ENCODE measurements at regions not wholly inside any gene's neighbourhood (a gene's known extent, or its start where the extent isn't known, plus 50 kb on each side); places are given as distances from the start of the nearest gene placed in this dataset.

DNA sequence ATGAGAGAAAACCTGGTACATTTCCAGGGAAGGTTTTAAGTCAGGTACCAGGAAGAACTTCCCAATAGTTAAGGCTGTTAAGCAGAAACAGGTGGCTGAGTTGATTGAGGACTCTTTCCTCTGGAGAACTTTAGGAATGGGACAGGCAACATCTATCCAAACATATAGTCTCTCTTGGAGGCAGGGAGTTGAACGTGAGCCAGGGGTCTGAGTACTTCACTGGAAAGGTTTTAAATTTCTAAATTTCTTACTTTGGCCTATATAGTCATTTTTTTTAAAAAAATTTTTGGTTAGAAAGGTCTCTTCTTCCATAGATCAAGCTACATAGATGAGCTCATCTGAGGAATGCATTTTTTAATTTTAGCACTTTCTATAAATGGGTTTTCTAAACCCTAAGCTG lies 261.4 kb upstream of the TCF4 start:
- TF ChIP-seq BACH1 (IDR thresholded peaks at IDR 0.05; ENCODE audit: borderline replicate concordance) (no peak), ZSCAN29 (IDR thresholded peaks at IDR 0.05) (no peak), MYC (IDR thresholded peaks at IDR 0.05; ENCODE audit: insufficient read depth, insufficient read length, insufficient replicate concordance, low read length, severe bottlenecking) (no peak), FOS (IDR thresholded peaks at IDR 0.05; ENCODE audit: borderline replicate concordance, extremely low read depth, insufficient read length) (no peak), REST (IDR thresholded peaks at IDR 0.05; ENCODE audit: low read depth, low read length) (no peak), CREB1 (IDR thresholded peaks at IDR 0.05; ENCODE audit: low read depth) (no peak), ZNF384 (IDR thresholded peaks at IDR 0.05; ENCODE audit: borderline replicate concordance, low read depth, low read length) (no peak)
